Ovary (tissue), 3 donors: ENCODE measurements at regions not wholly inside any gene's neighbourhood (a gene's known extent, or its start where the extent isn't known, plus 50 kb on each side); places are given as distances from the start of the nearest gene placed in this dataset.

Source experiments
- CTCF ChIP-seq, 3 donors: fragments of 450-650 bp in 2 of 3; fragments of 200-600 bp in 1 of 3; IDR thresholded peaks; one replicate each; pipeline versions ENCODE4 v1.5.1 to v1.8.0; 2016 to 2022; ENCODE audit warnings: antibody characterized with exemption in 3 of 3, mild to moderate bottlenecking in 1 of 3
- POLR2A ChIP-seq: fragments of 450-650 bp; IDR thresholded peaks from one replicate; pipeline ENCODE4 v1.6.1; 2017; ENCODE audit warnings: antibody characterized with exemption, mild to moderate bottlenecking, moderate library complexity
- donor health status: DM: no; HTN: no; CAD: no.

DNA sequence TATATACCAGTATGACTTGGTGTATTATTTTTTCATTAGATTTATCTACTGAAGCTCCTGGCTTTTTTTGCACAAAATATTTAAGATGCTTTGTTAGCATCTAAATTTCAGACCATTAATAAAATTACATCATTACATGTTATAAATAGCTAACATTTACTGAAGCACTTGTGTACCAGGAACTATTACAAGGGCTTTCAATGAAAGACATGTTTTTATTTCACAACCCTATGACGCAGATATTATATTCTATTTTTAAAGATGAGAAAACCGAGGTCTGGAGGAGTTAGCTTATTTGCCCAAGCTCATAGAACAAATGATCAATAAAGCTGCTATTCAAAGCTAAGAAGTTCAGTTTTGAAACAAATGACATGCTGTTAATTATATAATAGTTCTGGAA lies 420.4 kb upstream of the DCN start:
- TF ChIP-seq CTCF (IDR thresholded peaks at IDR 0.05) (no peak), POLR2A (no peak)
